H1 (cell line): ENCODE measurements at regions not wholly inside any gene's neighbourhood (a gene's known extent, or its start where the extent isn't known, plus 50 kb on each side); places are given as distances from the start of the nearest gene placed in this dataset.

Experiments
- CTCF ChIA-PET: fragments of 300-600 bp; sonication (Branson Sonifier 250); formaldehyde crosslinking; loops from one replicate; lab custom pipeline; 2021; ENCODE audit not compliant: partially characterized antibody; lab: Charles Lee
- POLR2A ChIA-PET: fragments of 300-600 bp; sonication (Branson Sonifier 250); formaldehyde crosslinking; loops from one replicate; lab custom pipeline; 2021; ENCODE audit warnings: inconsistent platforms; ENCODE audit not compliant: partially characterized antibody; lab: Charles Lee
- DNase-seq, 2 experiments: peaks; one replicate each; pipeline versions ENCODE4 v3.0.0 to v3.0.0-alpha.2; 2010 to 2022; ENCODE audit warnings: low spot score in 2 of 2, low read depth in 1 of 2, mixed read lengths in 1 of 2
- FAIRE-seq: peaks from 2 replicates; lab custom pipeline; 2011; peaks lifted over from hg19 to GRCh38; lab: Jason Lieb, UNC
- H2AFZ ChIP-seq: 2 replicates; pipeline ENCODE4 v1.8.1; 2012; ENCODE audit warnings: low read length, inconsistent platforms
- H2AK5ac ChIP-seq: 2 replicates; pipeline ENCODE4 v1.6.1; 2013; ENCODE audit warnings: low read depth, low read length
- H2BK120ac ChIP-seq: replicated peaks from 2 replicates; pipeline ENCODE3; 2013; ENCODE audit warnings: low read depth, low read length, inconsistent platforms
- H2BK12ac ChIP-seq: 2 replicates; pipeline ENCODE4 v1.6.1; 2013; ENCODE audit warnings: low read depth, low read length
- H2BK15ac ChIP-seq: 2 replicates; pipeline ENCODE4 v1.6.1; 2013; ENCODE audit warnings: low read length
- H2BK20ac ChIP-seq: 2 replicates; pipeline ENCODE4 v1.6.1; 2013; ENCODE audit warnings: low read length
- H2BK5ac ChIP-seq: 2 replicates; pipeline ENCODE4 v1.6.1; 2013; ENCODE audit warnings: low read depth, low read length
- H3K14ac ChIP-seq: 2 replicates; pipeline ENCODE4 v1.6.1; 2013; ENCODE audit warnings: inconsistent platforms; ENCODE audit not compliant: insufficient read length
- H3K18ac ChIP-seq: 2 replicates; pipeline ENCODE4 v1.6.1; 2013; ENCODE audit warnings: low read length; ENCODE audit errors: extremely low read depth
- H3K23ac ChIP-seq: 2 replicates; pipeline ENCODE4 v1.6.1; 2013; ENCODE audit warnings: inconsistent platforms; ENCODE audit not compliant: insufficient read length
- H3K23me2 ChIP-seq: 2 replicates; pipeline ENCODE4 v1.6.1; 2013; ENCODE audit warnings: low read depth, low read length
- H3K27ac ChIP-seq: 2 replicates; pipeline ENCODE4 v1.6.1; 2011; ENCODE audit warnings: low read depth, low read length, inconsistent platforms
- H3K27me3 ChIP-seq, 4 experiments: replicated peaks in 1 of 4; 1 replicate in 1 of 4; 2 replicates in 3 of 4; pipeline versions ENCODE4 v1.6.1 to v1.8.1; 2011 to 2013; ENCODE audit warnings: low read length in 3 of 4, mild to moderate bottlenecking in 3 of 4, inconsistent platforms in 2 of 4, mixed read lengths in 2 of 4, moderate library complexity in 1 of 4; ENCODE audit not compliant: control insufficient read depth in 3 of 4, insufficient read depth in 3 of 4; ENCODE audit errors: extremely low read depth in 1 of 4
- H3K36me3 ChIP-seq, 4 experiments: 2 replicates each; pipeline versions ENCODE4 v1.6.1 to v1.8.1; 2011 to 2013; ENCODE audit warnings: mild to moderate bottlenecking in 4 of 4, low read length in 3 of 4, moderate library complexity in 2 of 4, control low read depth in 1 of 4, inconsistent platforms in 1 of 4; ENCODE audit not compliant: insufficient read depth in 4 of 4, control insufficient read depth in 2 of 4
- H3K4ac ChIP-seq: replicated peaks from 2 replicates; pipeline ENCODE3; 2013; ENCODE audit warnings: low read length, low read depth, mixed read lengths, inconsistent platforms; ENCODE audit not compliant: insufficient read length
- H3K4me1 ChIP-seq, 4 experiments: replicated peaks in 1 of 4; 1 replicate in 1 of 4; 2 replicates in 3 of 4; pipeline versions ENCODE4 v1.6.1 to v1.8.1; 2011 to 2013; ENCODE audit warnings: low read length in 3 of 4, inconsistent platforms in 2 of 4, mixed read lengths in 1 of 4; ENCODE audit not compliant: insufficient read depth in 4 of 4, control insufficient read depth in 3 of 4
- H3K4me2 ChIP-seq, 2 experiments: 2 replicates each; pipeline versions ENCODE4 v1.6.1 to v1.8.1; 2011 to 2013; ENCODE audit warnings: low read depth in 2 of 2, low read length in 2 of 2, control low read depth in 1 of 2, inconsistent platforms in 1 of 2, mild to moderate bottlenecking in 1 of 2; ENCODE audit not compliant: insufficient read depth in 1 of 2
- H3K4me3 ChIP-seq, 4 experiments: fragments of 200-600, 300-600 bp in 1 of 4; sonication (generic), shearing (Covaris generic), sonication (Bioruptor Twin) in 1 of 4; 2 replicates each; pipeline versions ENCODE4 v1.5.1 to v1.8.1; 2011 to 2016; ENCODE audit warnings: low read length in 4 of 4, low read depth in 3 of 4, control low read depth in 2 of 4, inconsistent platforms in 2 of 4, mild to moderate bottlenecking in 2 of 4, mixed read lengths in 1 of 4, moderate library complexity in 1 of 4; ENCODE audit not compliant: insufficient read depth in 2 of 4; ENCODE audit errors: extremely low read depth in 1 of 4
- H3K56ac ChIP-seq: replicated peaks from 2 replicates; pipeline ENCODE3; 2013; ENCODE audit warnings: low read depth, mild to moderate bottlenecking, mixed read lengths, low read length, inconsistent platforms; ENCODE audit not compliant: insufficient read length
- H3K79me1 ChIP-seq: 2 replicates; pipeline ENCODE4 v1.6.1; 2013; ENCODE audit warnings: low read depth, low read length, control low read depth
- H3K79me2 ChIP-seq, 2 experiments: 2 replicates each; pipeline versions ENCODE4 v1.6.1 to v1.8.1; 2012 to 2013; ENCODE audit warnings: low read length in 2 of 2, mild to moderate bottlenecking in 2 of 2, inconsistent platforms in 1 of 2; ENCODE audit not compliant: insufficient read depth in 2 of 2, control insufficient read depth in 1 of 2
- H3K9ac ChIP-seq, 4 experiments: replicated peaks in 1 of 4; 1 replicate in 1 of 4; 2 replicates in 3 of 4; pipeline versions ENCODE4 v1.6.1 to v1.8.1; 2011 to 2013; ENCODE audit warnings: low read depth in 3 of 4, low read length in 3 of 4, control low read depth in 2 of 4, mild to moderate bottlenecking in 2 of 4, moderate library complexity in 2 of 4, inconsistent platforms in 1 of 4; ENCODE audit errors: extremely low read depth in 1 of 4
- H3K9me3 ChIP-seq, 2 experiments: 2 replicates each; pipeline versions ENCODE4 v1.6.1 to v1.8.1; 2012 to 2013; ENCODE audit warnings: mild to moderate bottlenecking in 2 of 2, moderate library complexity in 2 of 2, control low read depth in 1 of 2, inconsistent platforms in 1 of 2, low read depth in 1 of 2, low read length in 1 of 2, mixed read lengths in 1 of 2; ENCODE audit not compliant: insufficient read depth in 2 of 2
- H4K20me1 ChIP-seq, 2 experiments: replicated peaks in 1 of 2; 2 replicates each; pipeline versions ENCODE3 to v1.8.1; 2011 to 2013; ENCODE audit warnings: inconsistent platforms in 2 of 2, low read length in 2 of 2, mild to moderate bottlenecking in 1 of 2; ENCODE audit not compliant: insufficient read depth in 2 of 2, control insufficient read depth in 1 of 2
- H4K5ac ChIP-seq: 2 replicates; pipeline ENCODE4 v1.6.1; 2013; ENCODE audit warnings: low read length, low read depth, mixed read lengths, inconsistent platforms; ENCODE audit not compliant: insufficient read length
- H4K8ac ChIP-seq: 2 replicates; pipeline ENCODE4 v1.8.0; 2013; ENCODE audit warnings: mild to moderate bottlenecking, moderate library complexity, low read length, inconsistent platforms; ENCODE audit not compliant: insufficient read depth; ENCODE audit errors: extremely low read depth
- H4K91ac ChIP-seq: replicated peaks from 2 replicates; pipeline ENCODE3; 2013; ENCODE audit warnings: low read length, mixed read lengths, inconsistent platforms; ENCODE audit not compliant: insufficient read length
- BCL11A ChIP-seq, 2 experiments: IDR thresholded peaks; one replicate each; pipeline ENCODE4 v1.6.1; 2011; ENCODE audit warnings: low read depth in 2 of 2, low read length in 2 of 2, mild to moderate bottlenecking in 2 of 2
- CBX5 ChIP-seq: fragments of 300-800, 300-1000 bp; sonication (generic); IDR thresholded peaks from 2 replicates; pipeline ENCODE4 v1.7.1; 2016; ENCODE audit warnings: antibody characterized with exemption, low read length, low read depth
- CHD1 ChIP-seq: IDR thresholded peaks from 2 replicates; pipeline ENCODE4 v1.6.1; 2012; ENCODE audit warnings: low read depth, low read length, improper control_type of control experiment
- CREB1 ChIP-seq: IDR thresholded peaks from 2 replicates; pipeline ENCODE4 v1.6.1; 2012; ENCODE audit warnings: inconsistent platforms
- EGR1 ChIP-seq: IDR thresholded peaks from 2 replicates; pipeline ENCODE4 v1.6.1; 2011; ENCODE audit warnings: low read depth, low read length, borderline replicate concordance
- GTF2F1 ChIP-seq: IDR thresholded peaks from 2 replicates; pipeline ENCODE4 v1.6.1; 2012; ENCODE audit warnings: low read depth, low read length, improper control_type of control experiment, borderline replicate concordance
- KDM4A ChIP-seq: IDR thresholded peaks from one replicate; pipeline ENCODE4 v1.7.1; 2012; ENCODE audit warnings: low read depth, mild to moderate bottlenecking, moderate library complexity, low read length, inconsistent platforms; ENCODE audit not compliant: severe bottlenecking
- NANOG ChIP-seq: IDR thresholded peaks from 2 replicates; pipeline ENCODE4 v1.6.1; 2011; ENCODE audit warnings: low read length, low read depth, mild to moderate bottlenecking, inconsistent platforms; ENCODE audit not compliant: insufficient read depth, poor library complexity, severe bottlenecking
- RBBP5 ChIP-seq: IDR thresholded peaks from 2 replicates; pipeline ENCODE4 v1.7.1; 2012; ENCODE audit warnings: low read depth, mild to moderate bottlenecking, inconsistent platforms, low read length, moderate library complexity, borderline replicate concordance
- RNF2 ChIP-seq: fragments of 200-900, 300-1000 bp; sonication (generic); IDR thresholded peaks from 2 replicates; pipeline ENCODE4 v1.7.1; 2016; ENCODE audit warnings: borderline replicate concordance, low read depth, mild to moderate bottlenecking, antibody characterized with exemption, low read length; ENCODE audit not compliant: poor library complexity, severe bottlenecking; ENCODE audit errors: missing control alignments
- SIRT6 ChIP-seq: IDR thresholded peaks from one replicate; pipeline ENCODE4 v1.7.1; 2012; ENCODE audit warnings: low read length, inconsistent platforms
- SP4 ChIP-seq: IDR thresholded peaks from 2 replicates; pipeline ENCODE4 v1.6.1; 2012; ENCODE audit warnings: low read length, inconsistent platforms
- TBP ChIP-seq: IDR thresholded peaks from 2 replicates; pipeline ENCODE4 v1.6.1; 2011; ENCODE audit warnings: low read depth, low read length, improper control_type of control experiment
- WGBS, 2 experiments: shearing (Covaris generic) in 1 of 2; methylation state at CpG; one replicate each; pipeline versions ENCODE4 v1.1.6 to v1.1.7; 2013 to 2015; ENCODE audit warnings: low lambda C conversion rate in 2 of 2, mixed read lengths in 2 of 2, inconsistent platforms in 1 of 2, low coverage in 1 of 2, missing lambda C conversion rate in 1 of 2; ENCODE audit not compliant: insufficient replicate concordance in 2 of 2, insufficient coverage in 1 of 2, insufficient read length in 1 of 2; ENCODE audit errors: extremely low coverage in 1 of 2, missing lambda C conversion rate in 1 of 2; 5-methylcytosine and 5-hydroxymethylcytosine counted together
- TF ChIP-seq, protein P1 (sequence below): IDR thresholded peaks from 2 replicates; pipeline ENCODE4 v1.6.1; 2012; ENCODE audit warnings: low read length, inconsistent platforms

DNA sequence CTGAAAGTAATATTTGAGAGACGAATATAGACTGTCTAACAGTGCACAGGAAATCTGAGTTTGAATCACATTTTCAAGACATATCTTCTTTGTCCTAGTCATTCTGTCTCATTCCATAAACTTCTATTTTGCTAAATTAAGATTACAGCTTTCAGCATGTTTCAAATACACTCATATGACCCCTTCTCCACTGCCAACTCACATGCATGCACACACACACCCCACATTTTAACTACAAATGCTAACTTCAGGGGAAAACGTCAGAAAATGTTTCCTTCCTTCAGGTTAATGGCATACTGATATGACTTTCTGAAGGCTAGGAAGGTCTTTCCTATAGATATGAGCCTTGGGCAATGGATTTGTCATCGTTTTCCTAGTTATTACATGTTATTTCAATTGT is 373.7 kb downstream of the RBM43 start:
- CTCF ChIA-PET: no interaction called here
- TF ChIP-seq GTF2F1: no peak
- TF ChIP-seq KDM4A: no peak
- no peak for TF ChIP-seq TBP
- TF ChIP-seq CREB1: no peak
- TF ChIP-seq RNF2: no peak
- TF ChIP-seq RBBP5: no peak
- TF ChIP-seq CHD1: no peak
- TF ChIP-seq CBX5: no peak
- TF ChIP-seq SP4: no peak
- no peak for TF ChIP-seq NANOG
- no peak for TF ChIP-seq EGR1
- TF ChIP-seq, protein P1, sequence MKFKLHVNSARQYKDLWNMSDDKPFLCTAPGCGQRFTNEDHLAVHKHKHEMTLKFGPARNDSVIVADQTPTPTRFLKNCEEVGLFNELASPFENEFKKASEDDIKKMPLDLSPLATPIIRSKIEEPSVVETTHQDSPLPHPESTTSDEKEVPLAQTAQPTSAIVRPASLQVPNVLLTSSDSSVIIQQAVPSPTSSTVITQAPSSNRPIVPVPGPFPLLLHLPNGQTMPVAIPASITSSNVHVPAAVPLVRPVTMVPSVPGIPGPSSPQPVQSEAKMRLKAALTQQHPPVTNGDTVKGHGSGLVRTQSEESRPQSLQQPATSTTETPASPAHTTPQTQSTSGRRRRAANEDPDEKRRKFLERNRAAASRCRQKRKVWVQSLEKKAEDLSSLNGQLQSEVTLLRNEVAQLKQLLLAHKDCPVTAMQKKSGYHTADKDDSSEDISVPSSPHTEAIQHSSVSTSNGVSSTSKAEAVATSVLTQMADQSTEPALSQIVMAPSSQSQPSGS: no peak
- TF ChIP-seq SIRT6: no peak
- no peak for TF ChIP-seq BCL11A (IDR thresholded peaks at IDR 0.05; ENCODE audit: low read depth in 2 of 2, low read length in 2 of 2)

More for the DNA sequence above, 373.7 kb downstream of the RBM43 start:
- H2BK120ac ChIP-seq: no peak overlapping the region
- no peak overlapping the region for H2BK5ac ChIP-seq
- no peak overlapping the region for H4K5ac ChIP-seq
- FAIRE-seq (no peak), DNase-seq (no peak)
- no peaks in the 10 kb centered on the region for H3K36me3 ChIP-seq
- H3K56ac ChIP-seq: no peak overlapping the region
- no peaks in the 10 kb centered on the region for H4K20me1 ChIP-seq
- H3K4me3 ChIP-seq: no peak overlapping the region
- no peak overlapping the region for H3K9ac ChIP-seq
- H3K18ac ChIP-seq: no peak overlapping the region
- H3K4me2 ChIP-seq: no peak overlapping the region
- no peak overlapping the region for H4K8ac ChIP-seq
- H3K23me2 ChIP-seq: no peaks in the 10 kb centered on the region
- peaks cover 0 to 2% (median 0%) of the 10 kb centered on the region in 4 experiments; a peak in 2 of 7 replicates for H3K27me3 ChIP-seq
- H3K4me1 ChIP-seq: no peaks in the 10 kb centered on the region
- no peak overlapping the region for H3K4ac ChIP-seq
- H2BK20ac ChIP-seq: no peak overlapping the region
- WGBS, 2 experiments: 63% methylated on average over 3 of the region's 3 CpGs; no CpG with 5 or more reads in 1 of the 2 experiments
- H2AFZ ChIP-seq: no peak overlapping the region
- no peaks in the 10 kb centered on the region for H3K79me2 ChIP-seq
- H3K27ac ChIP-seq: no peak overlapping the region
- no peaks in the 10 kb centered on the region for H3K9me3 ChIP-seq
- H2BK15ac ChIP-seq: no peak overlapping the region
- H3K23ac ChIP-seq: no peak overlapping the region
- H2AK5ac ChIP-seq: no peak overlapping the region
- H3K79me1 ChIP-seq: no peaks in the 10 kb centered on the region
- POLR2A ChIA-PET: no interaction called here
- H2BK12ac ChIP-seq: no peak overlapping the region
- H3K14ac ChIP-seq: no peak overlapping the region
- H4K91ac ChIP-seq: no peak overlapping the region
